Activated CD4-positive, alpha-beta memory T cell treated with anti-CD3 and anti-CD28 coated beads for 36 hours (primary cell): ENCODE measurements at regions not wholly inside any gene's neighbourhood (a gene's known extent, or its start where the extent isn't known, plus 50 kb on each side); places are given as distances from the start of the nearest gene placed in this dataset.
A peak's percentile ranks its signal among the peaks of the same experiment; 100 is the strongest.

Experiments
- CTCF ChIA-PET: fragments of 350-600 bp; sonication (Branson Sonifier 250); formaldehyde crosslinking; loops from one replicate; lab custom pipeline; 2021; ENCODE audit warnings: antibody characterized with exemption, inconsistent platforms; lab: Charles Lee
- POLR2A ChIA-PET: fragments of 350-600 bp; sonication (Branson Sonifier 250); formaldehyde crosslinking; loops from one replicate; lab custom pipeline; 2021; ENCODE audit warnings: antibody characterized with exemption; lab: Charles Lee
- DNase-seq: peaks from one replicate; pipeline ENCODE4 v3.0.0-alpha.2; 2020
- H3K27ac Mint-ChIP-seq: one replicate; pipeline ENCODE4 v1.8.0; 2021; ENCODE audit warnings: mixed read lengths
- H3K27me3 Mint-ChIP-seq: one replicate; pipeline ENCODE4 v1.8.0; 2021; ENCODE audit warnings: mixed read lengths
- H3K36me3 Mint-ChIP-seq: one replicate; pipeline ENCODE4 v1.8.0; 2021; ENCODE audit warnings: mixed read lengths
- H3K4me1 Mint-ChIP-seq: one replicate; pipeline ENCODE4 v1.8.0; 2021; ENCODE audit warnings: low read depth, mixed read lengths
- H3K4me3 Mint-ChIP-seq: one replicate; pipeline ENCODE4 v1.8.0; 2021; ENCODE audit warnings: mild to moderate bottlenecking, mixed read lengths
- H3K9me3 Mint-ChIP-seq: one replicate; pipeline ENCODE4 v1.8.0; 2021; ENCODE audit warnings: mixed read lengths
- intact Hi-C: fragments of 100-400 bp; cut with micrococcal nuclease; formaldehyde crosslinking; loops from one replicate; pipeline ENCODE4 v1.15.1; 2023

DNA sequence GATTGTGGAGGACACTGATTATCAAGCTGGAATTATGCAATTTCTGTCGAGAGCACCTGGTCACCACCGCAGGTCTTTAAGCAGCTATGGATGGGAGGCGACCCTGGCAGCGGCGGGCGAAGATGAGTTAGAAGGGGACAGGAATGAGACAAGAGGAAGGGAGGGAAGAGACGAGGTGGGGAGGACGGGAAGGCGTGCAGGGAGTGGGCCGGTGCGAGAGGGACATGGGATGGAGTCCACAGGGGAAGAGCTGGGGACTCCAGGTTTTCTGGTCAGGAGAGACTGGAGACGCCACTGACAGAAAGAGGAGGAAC is 192.3 kb downstream of the MELK start:
- Mint-ChIP-seq H3K27ac (no peak overlapping the region), H3K4me3 (no peak overlapping the region), H3K9me3 (no peaks in the 10 kb centered on the region), H3K27me3 (peaks cover 10% of the 10 kb centered on the region), H3K36me3 (no peaks in the 10 kb centered on the region), H3K4me1 (no peaks in the 10 kb centered on the region)
- ChIA-PET POLR2A (no interaction called here), CTCF (interaction anchor here (0.9 kb wide), 1 partner anchor 20 kb away, joined by 3 read pairs; no protein-coding TSS in a partner anchor)
- no peak for DNase-seq
- intact Hi-C loops: loop anchor here (5.0 kb wide), 1 partner anchor 262 kb away; no protein-coding TSS in a partner anchor

DNA sequence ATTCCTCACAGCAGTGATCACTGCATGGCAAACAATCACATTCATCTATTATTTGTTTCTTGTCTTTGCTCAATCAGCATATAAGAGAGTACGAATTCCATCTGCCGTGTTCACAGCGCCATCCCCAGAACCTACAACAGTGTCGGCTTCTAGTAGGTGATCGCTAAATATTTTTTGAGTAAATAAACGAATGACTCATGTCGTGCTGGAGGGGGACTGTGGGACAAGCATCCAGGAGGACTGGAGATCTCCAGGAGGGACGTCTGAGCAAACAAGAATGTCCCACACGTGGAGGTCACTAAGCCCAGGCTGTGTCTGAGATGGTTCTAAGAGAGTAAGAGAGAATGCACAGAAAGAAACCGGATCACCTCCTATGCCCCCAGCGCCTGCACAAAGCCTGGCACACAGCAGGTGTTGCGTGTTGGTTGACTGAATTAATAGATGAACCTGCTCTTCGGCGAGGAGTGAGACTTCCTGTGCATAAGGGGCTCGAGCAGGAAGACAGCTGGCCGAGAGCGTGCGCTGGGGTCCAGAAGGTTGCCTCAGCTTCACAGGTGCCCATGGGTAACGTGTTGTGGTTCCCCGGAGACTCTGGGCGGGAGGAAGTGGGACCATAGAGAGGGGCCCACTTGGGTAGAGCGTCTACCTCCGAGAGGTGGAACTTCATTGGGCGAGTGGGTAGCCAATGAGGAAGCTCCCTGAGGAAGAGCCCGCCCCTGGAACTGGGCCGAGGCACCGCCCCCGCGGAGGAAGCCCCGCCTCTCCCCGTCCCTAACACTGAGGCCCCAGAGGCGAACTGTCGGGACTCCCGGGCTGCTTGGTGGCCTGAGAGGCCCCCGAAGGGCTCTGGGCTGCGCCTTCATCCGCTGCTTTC is 193.0 kb downstream of the MELK start:
- CTCF ChIA-PET: interaction anchor here (0.7 to 1.0 kb wide), 3 partner anchors 20 to 107 kb away, joined by 3 to 5 read pairs (median 4); no protein-coding TSS in a partner anchor
- no peak overlapping the region for H3K4me3 Mint-ChIP-seq

DNA sequence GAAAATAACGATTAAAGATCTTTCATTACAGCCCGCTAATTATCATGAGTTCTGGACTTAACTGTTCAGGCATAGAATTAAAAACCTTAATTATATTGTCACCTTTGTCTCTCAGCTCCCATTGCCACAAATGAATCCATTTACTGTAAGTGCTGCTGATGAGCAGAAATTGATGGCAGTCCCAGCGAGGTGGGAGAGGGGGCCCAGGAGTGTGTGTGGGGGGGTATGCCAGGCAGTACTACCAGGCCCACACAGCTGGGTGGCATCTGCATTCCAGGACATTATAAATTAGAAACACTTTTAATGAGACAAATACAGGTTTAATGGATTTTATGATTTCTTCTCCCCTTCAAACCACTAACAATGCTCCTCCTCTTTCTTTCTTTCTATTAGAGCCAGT is 196.0 kb downstream of the MELK start:
- intact Hi-C loops: loop anchor here (5.0 kb wide), 1 partner anchor 259 kb away; no protein-coding TSS in a partner anchor

More for the DNA sequence above, 193.0 kb downstream of the MELK start:
- intact Hi-C loops: loop anchor here (5.0 kb wide), 1 partner anchor 262 kb away; no protein-coding TSS in a partner anchor
- POLR2A ChIA-PET: interaction anchor here (0.5 kb wide), 1 partner anchor 525 kb away, joined by 3 read pairs; no protein-coding TSS in a partner anchor
- Mint-ChIP-seq H3K9me3 (no peaks in the 10 kb centered on the region), H3K36me3 (no peaks in the 10 kb centered on the region), H3K27ac (no peak overlapping the region), H3K27me3 (peaks cover 5% of the 10 kb centered on the region), H3K4me1 (no peaks in the 10 kb centered on the region)
- peak; percentile 94 for DNase-seq

DNA sequence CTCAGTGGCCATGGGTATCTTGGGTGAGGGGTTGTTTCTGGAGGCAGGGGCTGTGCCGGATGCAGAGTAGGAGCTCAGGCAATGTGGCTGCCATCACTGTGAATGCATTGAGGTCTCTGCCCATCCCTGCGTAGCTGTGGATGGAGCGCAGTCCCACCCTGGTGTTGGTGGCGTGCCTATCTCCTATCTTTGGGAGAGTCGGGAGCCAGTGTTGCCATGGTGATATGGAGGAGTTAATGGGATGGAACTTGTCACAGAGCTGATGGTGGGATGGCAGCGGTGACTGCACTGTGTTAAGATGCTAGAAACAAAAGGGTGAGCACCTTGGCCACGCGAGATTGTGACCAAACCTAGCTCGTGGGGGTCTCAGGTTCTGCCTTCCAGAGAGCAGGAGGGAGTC is 197.3 kb downstream of the MELK start:
- ChIA-PET CTCF (interaction anchor here (0.8 kb wide), 1 partner anchor 364 kb away, joined by 3 read pairs; no protein-coding TSS in a partner anchor), POLR2A (no interaction called here)
- Mint-ChIP-seq H3K27me3 (peaks cover 2% of the 10 kb centered on the region), H3K4me1 (no peaks in the 10 kb centered on the region), H3K36me3 (no peaks in the 10 kb centered on the region), H3K27ac (no peak overlapping the region), H3K9me3 (no peaks in the 10 kb centered on the region), H3K4me3 (no peak overlapping the region)
- intact Hi-C loops: no loop called here
- DNase-seq: no peak

More for the DNA sequence above, 196.0 kb downstream of the MELK start:
- Mint-ChIP-seq H3K27ac (no peak overlapping the region), H3K4me1 (no peaks in the 10 kb centered on the region), H3K4me3 (no peak overlapping the region), H3K27me3 (no peaks in the 10 kb centered on the region), H3K9me3 (no peaks in the 10 kb centered on the region), H3K36me3 (no peaks in the 10 kb centered on the region)
- POLR2A ChIA-PET: no interaction called here
- no peak for DNase-seq
- CTCF ChIA-PET: no interaction called here

DNA sequence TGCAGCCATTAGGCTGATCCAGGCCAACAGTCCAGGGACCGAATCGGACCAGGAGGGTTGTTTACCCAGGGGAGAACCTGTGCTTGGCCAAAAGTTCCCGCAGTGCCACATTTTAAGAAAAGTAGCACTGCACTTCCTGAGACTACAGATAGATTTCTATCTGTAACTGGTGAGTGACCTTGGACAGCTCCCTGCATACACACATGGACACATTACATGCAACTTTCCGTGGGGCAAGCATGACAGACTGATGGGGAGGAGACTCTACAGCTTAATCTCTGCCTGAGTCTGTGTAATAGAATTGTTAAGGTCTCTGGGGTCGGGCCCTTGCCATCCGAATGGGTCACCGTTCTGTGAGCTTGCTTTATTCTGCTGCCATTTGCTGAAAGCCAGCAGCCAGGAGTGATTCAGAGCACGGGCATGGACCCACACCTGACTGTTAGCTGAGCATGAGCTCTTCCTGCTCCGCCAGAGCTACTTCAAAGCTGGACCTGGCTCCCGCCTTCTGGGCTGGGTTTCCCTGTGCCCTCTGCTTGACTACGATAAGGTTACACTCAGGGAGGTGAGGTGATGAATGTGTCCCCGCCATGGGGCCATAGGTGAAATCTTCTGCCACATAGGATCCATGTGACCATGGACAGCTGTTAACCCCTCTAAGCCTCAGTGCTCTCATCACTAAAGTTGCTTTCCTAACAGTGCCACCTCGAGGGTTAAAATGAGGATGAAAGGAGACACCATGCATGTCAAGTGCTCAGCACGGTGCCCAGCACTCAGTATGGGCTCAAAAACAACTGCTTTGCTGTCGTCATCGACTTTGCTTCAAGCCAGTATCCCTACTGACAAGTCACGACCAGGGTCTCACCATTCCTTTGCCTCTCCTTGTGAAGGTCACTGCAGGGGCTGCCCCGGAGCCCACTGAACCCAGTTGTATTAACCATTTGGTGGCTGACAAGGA is 200.0 kb downstream of the MELK start:
- H3K27me3 Mint-ChIP-seq: peaks cover 2% of the 10 kb centered on the region
- ChIA-PET CTCF (no interaction called here), POLR2A (interaction anchor here (0.6 kb wide), 1 partner anchor 269 kb away, joined by 3 read pairs; no protein-coding TSS in a partner anchor)
- no peak overlapping the region for H3K4me3 Mint-ChIP-seq
- H3K36me3 Mint-ChIP-seq: no peaks in the 10 kb centered on the region
- no peaks in the 10 kb centered on the region for H3K9me3 Mint-ChIP-seq
- intact Hi-C loops: no loop called here
- no peak overlapping the region for H3K27ac Mint-ChIP-seq
- no peak for DNase-seq
- H3K4me1 Mint-ChIP-seq: no peaks in the 10 kb centered on the region

DNA sequence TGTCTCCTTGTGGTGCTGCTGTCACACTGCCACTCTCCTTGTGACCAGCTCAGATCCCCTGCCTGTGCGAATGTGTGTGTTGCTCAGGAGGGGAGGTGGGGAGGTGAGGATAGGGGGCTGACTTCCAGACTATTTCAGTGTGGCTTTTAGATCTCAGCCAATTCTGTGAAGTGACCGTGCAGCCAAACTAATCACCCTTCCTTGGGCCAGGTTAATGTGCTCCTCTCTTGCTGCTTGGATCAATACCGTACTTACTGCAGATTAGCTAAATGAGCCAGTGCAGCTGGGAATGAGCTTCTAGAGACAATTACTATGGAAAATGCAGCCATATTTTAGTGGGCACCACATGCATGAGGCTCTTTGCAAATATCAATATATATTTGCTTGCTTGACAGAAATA is 206.0 kb downstream of the MELK start:
- Mint-ChIP-seq H3K4me1 (no peaks in the 10 kb centered on the region), H3K27me3 (peaks cover 24% of the 10 kb centered on the region), H3K27ac (no peak overlapping the region), H3K36me3 (no peaks in the 10 kb centered on the region), H3K9me3 (no peaks in the 10 kb centered on the region), H3K4me3 (no peak overlapping the region)
- DNase-seq: no peak
- ChIA-PET CTCF (no interaction called here), POLR2A (no interaction called here)
- intact Hi-C loops: no loop called here

DNA sequence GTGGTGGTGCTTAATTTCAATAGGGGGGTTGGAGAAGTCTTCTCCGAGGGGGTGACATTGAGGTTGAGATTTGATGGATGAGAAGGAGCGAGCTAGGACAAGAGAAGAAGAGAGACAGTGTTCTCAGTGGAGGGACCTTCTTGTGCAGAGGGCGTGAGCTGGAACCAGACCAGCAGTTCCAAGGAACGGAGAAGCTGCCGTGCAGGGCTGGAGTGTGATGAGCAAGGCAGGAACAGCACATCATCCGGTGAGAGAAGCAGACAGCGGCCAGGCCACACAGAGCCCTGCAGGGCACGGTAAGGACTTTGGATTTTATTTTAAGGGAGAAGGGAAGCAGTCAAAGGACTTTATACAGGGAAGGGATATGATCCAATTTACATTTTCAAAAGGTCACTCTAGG is 206.9 kb downstream of the MELK start:
- Mint-ChIP-seq H3K4me3 (no peak overlapping the region), H3K27ac (no peak overlapping the region), H3K4me1 (no peaks in the 10 kb centered on the region), H3K9me3 (no peaks in the 10 kb centered on the region), H3K27me3 (peaks cover 29% of the 10 kb centered on the region), H3K36me3 (no peaks in the 10 kb centered on the region)
- intact Hi-C loops: no loop called here
- POLR2A ChIA-PET: no interaction called here
- no peak for DNase-seq
- CTCF ChIA-PET: no interaction called here

DNA sequence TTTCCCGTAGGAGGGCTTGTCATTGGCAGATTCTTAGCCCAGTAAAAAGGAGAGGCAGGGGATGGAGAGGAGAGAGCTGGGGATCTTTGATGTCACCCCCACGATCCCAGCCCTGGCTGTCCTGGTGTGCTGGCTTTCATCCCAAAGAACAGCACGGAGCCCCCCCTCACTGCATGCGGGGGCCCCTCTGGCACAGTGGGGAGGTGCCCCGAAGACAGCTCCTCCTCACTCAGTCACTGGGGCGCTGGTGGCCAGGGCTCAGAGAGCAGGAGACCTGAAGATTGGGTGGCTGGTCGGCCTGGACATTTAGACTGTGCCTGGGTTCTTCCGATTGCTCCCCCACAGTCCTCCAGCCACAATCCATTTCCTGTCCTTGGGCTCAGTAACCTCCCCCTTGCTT is 207.5 kb downstream of the MELK start:
- Mint-ChIP-seq H3K4me1 (no peaks in the 10 kb centered on the region), H3K36me3 (no peaks in the 10 kb centered on the region), H3K27me3 (peaks cover 31% of the 10 kb centered on the region), H3K9me3 (no peaks in the 10 kb centered on the region), H3K4me3 (no peak overlapping the region), H3K27ac (no peak overlapping the region)
- CTCF ChIA-PET: no interaction called here
- DNase-seq: no peak
- intact Hi-C loops: no loop called here
- POLR2A ChIA-PET: no interaction called here

DNA sequence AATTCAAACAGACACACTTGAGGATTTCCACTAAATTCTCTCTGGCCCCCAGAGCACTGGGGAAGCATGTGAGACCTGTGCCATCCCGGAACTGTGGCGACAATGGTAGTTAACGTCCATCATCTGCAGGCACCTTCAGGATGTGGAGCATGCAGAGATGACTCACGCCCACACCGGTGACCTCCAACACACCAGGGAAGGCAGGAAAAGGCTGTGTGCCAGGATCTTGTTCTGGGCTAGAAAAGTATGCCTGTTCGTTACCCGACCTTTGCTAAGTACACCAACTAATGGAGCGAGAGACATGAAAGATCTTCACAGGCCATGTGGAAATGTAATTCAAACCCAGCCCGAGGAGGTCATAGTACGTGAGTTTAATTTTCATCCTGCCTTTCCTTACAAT is 208.8 kb downstream of the MELK start:
- POLR2A ChIA-PET: no interaction called here
- H3K27ac Mint-ChIP-seq: no peak overlapping the region
- CTCF ChIA-PET: no interaction called here
- H3K4me3 Mint-ChIP-seq: no peak overlapping the region
- DNase-seq: no peak
- no peaks in the 10 kb centered on the region for H3K4me1 Mint-ChIP-seq
- no peaks in the 10 kb centered on the region for H3K36me3 Mint-ChIP-seq
- H3K9me3 Mint-ChIP-seq: no peaks in the 10 kb centered on the region
- intact Hi-C loops: no loop called here
- H3K27me3 Mint-ChIP-seq: peaks cover 31% of the 10 kb centered on the region
